Ishikawa (cell line): ENCODE measurements at regions not wholly inside any gene's neighbourhood (a gene's known extent, or its start where the extent isn't known, plus 50 kb on each side); places are given as distances from the start of the nearest gene placed in this dataset.

Experiments used
- CREB1 ChIP-seq: IDR thresholded peaks from 2 replicates; pipeline ENCODE4 v1.6.1; 2012; ENCODE audit warnings: low read depth
- EP300 ChIP-seq: IDR thresholded peaks from 2 replicates; pipeline ENCODE4 v1.6.1; 2012; ENCODE audit warnings: borderline replicate concordance
- FOXM1 ChIP-seq: IDR thresholded peaks from 2 replicates; pipeline ENCODE4 v1.6.1; 2012; ENCODE audit warnings: low read depth, borderline replicate concordance
- NFIC ChIP-seq: IDR thresholded peaks from 2 replicates; pipeline ENCODE4 v1.6.1; 2012
- RAD21 ChIP-seq: IDR thresholded peaks from 2 replicates; pipeline ENCODE4 v1.6.1; 2012; ENCODE audit warnings: low read depth
- TCF12 ChIP-seq: IDR thresholded peaks from 2 replicates; pipeline ENCODE4 v1.6.1; 2012; ENCODE audit warnings: low read depth
- TEAD4 ChIP-seq: IDR thresholded peaks from 2 replicates; pipeline ENCODE4 v1.6.1; 2012
- YY1 ChIP-seq: IDR thresholded peaks from 2 replicates; pipeline ENCODE4 v1.6.1; 2012; ENCODE audit warnings: low read depth
- TF ChIP-seq, protein P1 (sequence below): IDR thresholded peaks from 2 replicates; pipeline ENCODE4 v1.6.1; 2012
- TF ChIP-seq, protein P2 (sequence below): IDR thresholded peaks from 2 replicates; pipeline ENCODE4 v1.6.1; 2012; ENCODE audit warnings: low read depth, mild to moderate bottlenecking

DNA sequence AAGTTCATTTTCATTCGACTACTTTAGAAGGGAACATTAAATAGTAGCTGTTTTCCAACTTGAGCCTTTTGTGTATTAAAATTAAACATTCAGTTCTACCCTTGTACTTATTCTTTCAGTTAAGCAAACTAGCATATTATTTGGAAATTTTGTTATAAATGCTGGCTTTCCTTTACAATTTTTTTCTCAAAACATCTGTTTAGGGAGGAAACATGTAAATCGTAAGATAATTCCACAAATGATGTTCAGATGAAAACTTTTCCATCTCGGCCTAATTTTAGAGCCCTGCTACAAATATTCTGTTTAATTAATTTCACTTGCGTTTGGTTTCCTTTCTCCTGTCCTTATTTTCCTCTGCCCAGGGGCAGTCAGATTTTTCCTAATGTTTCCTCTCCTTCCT is 476.2 kb upstream of the RGMA start:
- TF ChIP-seq, protein P1, sequence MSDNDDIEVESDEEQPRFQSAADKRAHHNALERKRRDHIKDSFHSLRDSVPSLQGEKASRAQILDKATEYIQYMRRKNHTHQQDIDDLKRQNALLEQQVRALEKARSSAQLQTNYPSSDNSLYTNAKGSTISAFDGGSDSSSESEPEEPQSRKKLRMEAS = no peak
- no peak for TF ChIP-seq CREB1
- TF ChIP-seq FOXM1 = no peak
- TF ChIP-seq EP300 = no peak
- TF ChIP-seq TEAD4 = no peak
- no peak for TF ChIP-seq YY1
- no peak for TF ChIP-seq NFIC
- TF ChIP-seq TCF12 = no peak
- no peak for TF ChIP-seq RAD21
- TF ChIP-seq, protein P2, sequence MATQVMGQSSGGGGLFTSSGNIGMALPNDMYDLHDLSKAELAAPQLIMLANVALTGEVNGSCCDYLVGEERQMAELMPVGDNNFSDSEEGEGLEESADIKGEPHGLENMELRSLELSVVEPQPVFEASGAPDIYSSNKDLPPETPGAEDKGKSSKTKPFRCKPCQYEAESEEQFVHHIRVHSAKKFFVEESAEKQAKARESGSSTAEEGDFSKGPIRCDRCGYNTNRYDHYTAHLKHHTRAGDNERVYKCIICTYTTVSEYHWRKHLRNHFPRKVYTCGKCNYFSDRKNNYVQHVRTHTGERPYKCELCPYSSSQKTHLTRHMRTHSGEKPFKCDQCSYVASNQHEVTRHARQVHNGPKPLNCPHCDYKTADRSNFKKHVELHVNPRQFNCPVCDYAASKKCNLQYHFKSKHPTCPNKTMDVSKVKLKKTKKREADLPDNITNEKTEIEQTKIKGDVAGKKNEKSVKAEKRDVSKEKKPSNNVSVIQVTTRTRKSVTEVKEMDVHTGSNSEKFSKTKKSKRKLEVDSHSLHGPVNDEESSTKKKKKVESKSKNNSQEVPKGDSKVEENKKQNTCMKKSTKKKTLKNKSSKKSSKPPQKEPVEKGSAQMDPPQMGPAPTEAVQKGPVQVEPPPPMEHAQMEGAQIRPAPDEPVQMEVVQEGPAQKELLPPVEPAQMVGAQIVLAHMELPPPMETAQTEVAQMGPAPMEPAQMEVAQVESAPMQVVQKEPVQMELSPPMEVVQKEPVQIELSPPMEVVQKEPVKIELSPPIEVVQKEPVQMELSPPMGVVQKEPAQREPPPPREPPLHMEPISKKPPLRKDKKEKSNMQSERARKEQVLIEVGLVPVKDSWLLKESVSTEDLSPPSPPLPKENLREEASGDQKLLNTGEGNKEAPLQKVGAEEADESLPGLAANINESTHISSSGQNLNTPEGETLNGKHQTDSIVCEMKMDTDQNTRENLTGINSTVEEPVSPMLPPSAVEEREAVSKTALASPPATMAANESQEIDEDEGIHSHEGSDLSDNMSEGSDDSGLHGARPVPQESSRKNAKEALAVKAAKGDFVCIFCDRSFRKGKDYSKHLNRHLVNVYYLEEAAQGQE = no peak
